NCI-H2081 (cell line): ENCODE measurements at regions not wholly inside any gene's neighbourhood (a gene's known extent, or its start where the extent isn't known, plus 50 kb on each side); places are given as distances from the start of the nearest gene placed in this dataset.

Experiments
- DNase-seq, 2 experiments: peaks; one replicate each; lab custom pipeline; 2025; lab: John Stamatoyannopoulos, UW

DNA sequence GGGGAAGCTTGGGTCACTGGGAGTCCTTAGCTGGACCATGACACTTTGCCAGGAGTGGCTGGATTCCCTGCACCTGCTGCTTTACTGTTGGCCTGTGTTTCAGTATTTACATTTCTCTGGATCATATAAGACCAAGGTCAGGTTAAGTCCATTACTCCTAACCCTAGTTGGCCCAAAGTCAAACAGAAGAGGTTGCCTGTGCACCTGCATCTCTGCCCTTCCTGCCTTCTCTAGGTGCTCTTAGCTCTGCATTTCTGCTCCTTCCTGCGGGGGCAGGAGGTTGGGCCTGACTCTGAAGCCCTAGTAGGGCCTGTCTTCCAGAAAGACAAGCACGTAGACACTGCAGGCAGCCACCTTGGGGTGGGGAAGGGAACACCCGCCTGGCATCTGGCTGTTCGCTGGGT is 124.3 kb downstream of the RPLP1 start:
- DNase-seq, result no peak

DNA sequence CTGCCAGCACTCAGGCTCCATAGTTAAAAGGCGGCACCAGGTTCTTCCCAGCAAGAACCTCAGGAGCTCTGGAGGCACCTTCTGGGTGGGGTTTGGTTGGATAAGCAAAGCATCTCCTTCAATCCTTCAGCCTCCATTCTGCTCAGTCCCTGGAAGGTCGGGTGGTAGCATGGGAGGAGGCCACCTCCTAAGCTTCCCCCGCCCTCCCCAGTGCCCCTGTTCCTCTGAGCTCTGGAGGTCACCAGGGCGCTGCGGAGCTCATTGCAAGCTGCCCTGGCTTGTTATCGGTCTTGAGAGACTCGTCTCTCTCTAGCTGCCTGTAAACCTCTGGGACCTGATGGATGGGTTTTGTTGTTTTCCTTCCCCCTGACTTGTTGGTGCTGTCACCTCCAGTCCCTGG is 124.8 kb downstream of the RPLP1 start:
- DNase-seq, result no peak

GRCh38 chr15:69578252-69578651 is 125.6 kb downstream of the RPLP1 start:
- no peak for DNase-seq

GRCh38 chr15:69578787-69579583 is 126.4 kb downstream of the RPLP1 start:
- DNase-seq, result no peak

DNA sequence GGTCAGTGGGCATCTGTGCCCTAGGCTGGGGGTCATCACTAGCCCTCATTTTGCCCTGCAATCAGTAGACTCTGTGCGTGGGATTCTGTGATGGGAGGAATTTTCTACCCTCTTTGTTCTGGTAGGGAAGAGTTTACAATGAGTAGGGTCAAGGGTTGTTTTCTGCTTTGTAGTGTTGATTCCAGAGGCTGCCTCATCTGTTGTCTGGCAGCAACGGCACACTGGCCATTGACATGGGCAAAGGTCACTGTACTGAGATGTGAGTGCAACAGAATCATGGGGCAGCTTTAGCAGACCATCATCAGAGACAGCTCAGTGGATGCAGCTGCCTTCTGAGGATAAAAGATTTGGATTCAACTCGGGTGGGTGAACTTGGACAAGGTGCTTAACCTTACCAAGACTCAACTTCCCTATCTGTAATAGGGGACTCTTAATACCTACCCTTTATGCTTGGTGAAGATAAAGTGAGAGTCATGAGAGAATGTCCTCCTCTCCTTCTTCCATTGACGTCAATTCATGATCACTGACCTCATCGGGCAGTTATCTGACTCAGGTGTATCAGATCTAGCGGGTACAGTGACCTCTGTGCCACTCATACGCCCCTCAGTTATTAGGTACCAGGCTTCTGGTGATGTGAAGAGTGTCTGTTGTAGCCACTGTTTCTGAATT is 127.5 kb downstream of the RPLP1 start:
- no peak for DNase-seq

- DNase-seq, result no peak
Observed at GRCh38 chr15:69583626-69584025, 131.0 kb downstream of the RPLP1 start.

- no peak for DNase-seq
Observed at GRCh38 chr15:69585937-69586336, 133.3 kb downstream of the RPLP1 start.

DNA sequence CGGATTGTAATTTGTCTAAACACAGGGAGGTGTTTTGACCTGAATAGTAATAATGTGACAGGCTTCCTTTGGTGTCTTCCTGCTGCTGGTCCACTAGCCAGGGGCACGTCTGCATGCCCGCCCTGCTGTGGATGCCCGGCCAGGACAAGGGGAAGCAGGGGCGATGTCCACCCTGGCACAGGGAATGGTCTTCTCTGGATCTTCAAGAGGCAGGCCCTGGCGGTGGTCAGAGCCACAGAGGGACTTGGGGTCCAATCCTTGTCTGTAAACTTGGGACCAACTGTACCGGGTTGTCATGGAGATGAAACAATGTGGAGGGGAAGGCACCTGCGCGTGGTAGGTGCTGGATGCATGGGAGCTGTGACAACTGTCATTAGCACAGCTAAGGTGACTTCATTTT is 134.1 kb downstream of the RPLP1 start:
- no peak for DNase-seq

DNA sequence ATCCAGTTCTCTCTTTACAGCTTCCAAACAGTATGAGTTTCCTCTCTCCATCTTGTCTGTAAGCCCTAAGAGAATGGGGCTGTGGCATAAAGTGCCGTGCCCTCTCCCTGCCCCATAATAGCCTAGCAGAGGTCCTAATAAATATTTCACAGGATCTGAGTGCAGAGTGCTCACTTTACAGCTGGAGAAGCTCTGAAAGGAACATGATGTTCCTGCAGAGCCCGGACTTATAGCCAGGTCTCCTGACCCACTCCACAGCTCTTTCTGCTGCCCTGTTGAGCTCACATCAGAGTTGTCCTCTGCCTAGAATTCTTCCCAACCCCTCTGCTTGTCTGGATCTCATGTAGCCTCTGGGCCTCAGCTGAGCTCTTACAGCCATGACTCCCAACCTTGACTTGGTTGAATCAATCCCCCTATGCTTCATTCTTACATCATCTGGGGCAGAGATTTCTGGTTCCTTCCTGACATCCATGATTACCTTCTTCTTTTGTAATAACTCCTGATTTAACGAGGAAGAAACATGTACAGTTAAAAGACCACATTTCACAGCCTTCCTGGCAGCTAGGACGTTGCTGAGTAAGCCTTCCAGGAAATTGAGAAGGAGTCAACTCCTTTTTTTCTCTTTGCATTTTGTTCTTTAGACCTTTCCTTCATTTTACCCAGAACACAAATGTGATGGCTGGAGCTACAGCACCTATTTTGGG is 135.3 kb downstream of the RPLP1 start:
- no peak for DNase-seq

GRCh38 chr15:69590201-69590710 is 137.6 kb downstream of the RPLP1 start:
- no peak for DNase-seq

GRCh38 chr15:69590932-69591524 is 138.4 kb downstream of the RPLP1 start:
- peak in 1 of 2 experiments; percentile 41 for DNase-seq

DNA sequence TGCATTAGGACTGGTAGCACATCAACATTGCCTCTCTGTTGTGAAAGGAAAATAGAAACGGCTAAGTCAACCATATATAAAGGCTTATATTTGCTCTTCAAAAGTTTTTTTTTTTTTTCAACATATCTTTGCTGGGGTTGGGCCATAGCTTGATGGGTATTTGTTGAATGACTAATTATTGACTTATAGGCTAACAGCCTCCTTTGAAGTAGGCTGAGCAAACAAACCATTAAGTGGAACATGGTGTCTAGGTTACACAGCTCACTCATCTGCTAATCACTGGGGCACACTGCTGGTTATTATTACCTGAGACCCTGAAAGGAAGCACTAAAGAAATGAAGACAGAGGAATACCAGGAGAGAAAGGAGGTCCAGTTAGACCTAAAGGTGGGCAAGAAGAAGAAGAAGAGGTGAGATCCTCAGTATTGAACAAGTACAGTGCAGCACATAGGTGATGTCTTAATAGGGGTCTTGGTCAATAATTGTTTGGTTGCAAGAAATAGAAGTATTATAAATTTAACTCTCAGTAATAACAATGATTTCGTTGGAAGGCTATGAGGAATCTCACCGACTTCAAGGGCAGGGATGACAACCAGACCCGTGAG is 139.4 kb downstream of the RPLP1 start:
- peak; percentile 65 to 92 for DNase-seq

DNA sequence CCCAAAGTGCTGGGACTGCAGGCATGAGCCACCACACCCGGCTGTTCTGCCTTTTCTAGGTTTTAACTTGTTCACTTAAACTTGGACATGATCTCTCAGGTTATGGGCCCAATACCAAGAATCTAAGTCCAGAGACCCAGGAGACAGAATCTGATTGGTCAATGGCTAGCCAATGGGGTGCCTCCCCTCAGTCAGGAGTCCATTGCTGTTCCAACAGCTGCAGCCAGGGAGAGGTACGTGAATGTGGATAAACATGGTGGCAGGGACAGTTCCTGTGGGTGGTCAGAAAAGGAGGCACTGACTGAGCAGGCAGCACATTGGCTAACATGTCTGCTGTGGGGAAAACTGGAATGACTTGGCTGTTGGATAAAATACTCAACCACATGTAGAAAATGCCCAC is 140.3 kb downstream of the RPLP1 start:
- peak; percentile 9 to 43 for DNase-seq

- DNase-seq, result no peak
Observed at GRCh38 chr15:69593488-69593887, 140.9 kb downstream of the RPLP1 start.

- peak; percentile 98 to 99 for DNase-seq
Observed at GRCh38 chr15:69593981-69594966, 141.7 kb downstream of the RPLP1 start.

GRCh38 chr15:69595009-69595791 is 142.6 kb downstream of the RPLP1 start:
- no peak for DNase-seq

DNA sequence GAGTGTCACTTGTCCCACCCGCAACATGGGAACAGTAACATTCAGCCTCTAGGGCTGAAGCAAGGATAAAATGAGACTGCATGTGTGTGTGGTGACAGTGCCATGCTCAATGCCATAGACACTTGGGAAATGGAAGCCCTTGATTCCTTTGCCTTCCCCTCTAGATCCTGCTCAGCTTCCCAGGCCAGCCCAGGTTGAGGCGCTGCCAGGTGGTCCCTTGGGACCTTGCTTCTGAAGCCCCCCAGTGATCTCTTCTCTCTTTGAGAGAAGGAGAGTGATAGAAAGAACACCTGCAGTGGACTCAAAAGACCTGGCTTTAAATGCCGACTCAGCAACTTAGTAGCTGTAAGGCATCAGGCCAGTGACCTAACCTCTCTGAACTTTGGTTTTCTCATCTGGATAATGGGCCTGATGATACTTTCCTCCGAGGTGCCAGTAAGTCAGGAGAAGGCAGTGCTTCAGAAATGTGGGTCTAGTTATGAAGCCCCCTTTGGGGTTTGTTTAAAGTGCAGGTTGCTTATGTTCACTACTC is 144.5 kb downstream of the RPLP1 start:
- DNase-seq, result no peak

- no peak for DNase-seq
Observed at GRCh38 chr15:69599271-69599670, 146.7 kb downstream of the RPLP1 start.

- no peak for DNase-seq
Observed at GRCh38 chr15:69600556-69601085, 148.0 kb downstream of the RPLP1 start.
